Astrocyte of the cerebellum (primary cell): ENCODE measurements at regions not wholly inside any gene's neighbourhood (a gene's known extent, or its start where the extent isn't known, plus 50 kb on each side); places are given as distances from the start of the nearest gene placed in this dataset.

ENCODE experiments used
- DNase-seq: peaks from one replicate; pipeline ENCODE4 v3.0.0-alpha.2; 2011; ENCODE audit warnings: low read depth
- H3K4me3 ChIP-seq: 2 replicates; pipeline ENCODE4 v1.5.1; 2011; ENCODE audit warnings: mild to moderate bottlenecking, low read depth, low read length, moderate library complexity
- in situ Hi-C: cut with HindIII; loops from 2 replicates; pipeline ENCODE4 v1.10.0; 2017; ENCODE audit warnings: low sequenced_read_pairs
- TF ChIP-seq, protein P1 (sequence below): IDR thresholded peaks from 2 replicates; pipeline ENCODE4 v1.5.1; 2012; ENCODE audit warnings: low read length, low read depth, moderate library complexity, mild to moderate bottlenecking; ENCODE audit errors: missing control alignments

DNA sequence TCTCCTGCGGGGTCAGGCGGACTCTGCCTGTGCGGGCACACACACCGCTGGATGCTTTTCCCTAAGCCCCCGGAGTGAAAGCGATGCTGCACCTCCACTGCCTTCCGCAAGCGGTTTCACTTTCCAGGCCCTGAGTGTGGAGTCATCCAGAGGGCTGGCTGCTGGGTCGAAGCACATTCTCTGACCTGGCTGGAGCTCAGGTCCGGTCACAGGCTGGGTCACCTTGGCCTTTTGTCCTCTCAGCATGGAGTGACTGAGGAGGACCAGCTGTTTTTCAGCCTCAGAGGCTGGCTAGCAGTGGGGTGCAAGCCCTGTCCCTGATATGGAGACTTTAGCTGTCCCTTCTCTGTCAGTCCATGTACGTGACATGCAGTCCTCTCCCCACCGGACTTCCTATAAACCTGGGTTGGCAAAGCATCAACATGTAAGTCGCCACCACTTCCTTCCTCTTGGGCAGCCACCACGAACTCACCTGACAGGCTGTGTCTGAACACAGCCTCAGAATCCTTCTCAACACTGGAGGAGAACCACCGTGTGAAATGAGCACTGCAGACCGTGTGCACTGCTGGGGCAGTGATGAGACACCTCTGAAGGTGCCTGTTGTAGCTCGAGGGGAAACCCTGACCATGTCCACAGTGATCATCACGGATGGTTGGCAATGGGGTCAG is 51.3 kb downstream of the GADD45G start:
- DNase-seq, result no peak

DNA sequence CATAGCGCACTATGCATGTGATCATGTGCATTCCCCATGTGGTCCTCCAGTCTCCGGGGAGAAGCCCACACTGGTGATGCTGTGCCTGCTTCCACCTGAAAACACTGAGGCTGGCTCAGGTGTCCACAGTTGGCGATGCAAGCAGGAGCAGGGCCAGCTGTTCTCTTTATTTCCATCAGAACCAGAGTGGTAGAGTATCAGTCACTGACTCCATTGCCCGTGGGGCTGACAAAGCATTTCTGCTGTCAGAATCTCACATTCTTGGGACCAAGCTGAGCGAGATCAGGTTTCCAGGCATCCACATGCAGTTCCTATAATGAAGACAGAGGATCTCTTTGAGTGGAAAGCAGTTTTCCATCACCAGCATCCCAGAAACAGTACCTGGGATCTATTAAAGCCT is 52.5 kb downstream of the GADD45G start:
- TF ChIP-seq, protein P1, sequence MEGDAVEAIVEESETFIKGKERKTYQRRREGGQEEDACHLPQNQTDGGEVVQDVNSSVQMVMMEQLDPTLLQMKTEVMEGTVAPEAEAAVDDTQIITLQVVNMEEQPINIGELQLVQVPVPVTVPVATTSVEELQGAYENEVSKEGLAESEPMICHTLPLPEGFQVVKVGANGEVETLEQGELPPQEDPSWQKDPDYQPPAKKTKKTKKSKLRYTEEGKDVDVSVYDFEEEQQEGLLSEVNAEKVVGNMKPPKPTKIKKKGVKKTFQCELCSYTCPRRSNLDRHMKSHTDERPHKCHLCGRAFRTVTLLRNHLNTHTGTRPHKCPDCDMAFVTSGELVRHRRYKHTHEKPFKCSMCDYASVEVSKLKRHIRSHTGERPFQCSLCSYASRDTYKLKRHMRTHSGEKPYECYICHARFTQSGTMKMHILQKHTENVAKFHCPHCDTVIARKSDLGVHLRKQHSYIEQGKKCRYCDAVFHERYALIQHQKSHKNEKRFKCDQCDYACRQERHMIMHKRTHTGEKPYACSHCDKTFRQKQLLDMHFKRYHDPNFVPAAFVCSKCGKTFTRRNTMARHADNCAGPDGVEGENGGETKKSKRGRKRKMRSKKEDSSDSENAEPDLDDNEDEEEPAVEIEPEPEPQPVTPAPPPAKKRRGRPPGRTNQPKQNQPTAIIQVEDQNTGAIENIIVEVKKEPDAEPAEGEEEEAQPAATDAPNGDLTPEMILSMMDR, result no peak
- DNase-seq, result no peak
- no peak overlapping the region for H3K4me3 ChIP-seq
- in situ Hi-C loops, result no loop called here

More for the DNA sequence above, 51.3 kb downstream of the GADD45G start:
- in situ Hi-C loops, result no loop called here
- H3K4me3 ChIP-seq, result no peak overlapping the region
- TF ChIP-seq, protein P1, result no peak

DNA sequence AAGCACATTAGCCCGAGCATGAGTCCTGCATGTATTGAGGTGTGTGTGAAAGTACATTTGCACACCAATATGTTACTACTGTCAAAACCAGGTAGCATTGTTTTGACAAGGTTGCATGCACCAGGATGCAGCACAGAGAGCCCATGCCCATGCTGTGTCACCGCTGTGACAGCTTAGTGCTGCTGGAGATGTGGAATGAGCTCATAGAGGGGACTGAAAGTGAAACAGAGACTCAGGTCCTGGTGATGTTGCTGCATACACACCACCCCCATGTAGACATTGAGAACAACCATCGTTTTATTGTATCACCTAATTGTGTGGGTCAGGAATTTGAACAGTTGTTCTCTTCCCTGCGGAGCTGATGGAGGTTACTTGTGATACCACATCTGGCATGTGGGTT is 53.0 kb downstream of the GADD45G start:
- in situ Hi-C loops, result no loop called here
- no peak overlapping the region for H3K4me3 ChIP-seq
- no peak for DNase-seq
- TF ChIP-seq, protein P1, result no peak

DNA sequence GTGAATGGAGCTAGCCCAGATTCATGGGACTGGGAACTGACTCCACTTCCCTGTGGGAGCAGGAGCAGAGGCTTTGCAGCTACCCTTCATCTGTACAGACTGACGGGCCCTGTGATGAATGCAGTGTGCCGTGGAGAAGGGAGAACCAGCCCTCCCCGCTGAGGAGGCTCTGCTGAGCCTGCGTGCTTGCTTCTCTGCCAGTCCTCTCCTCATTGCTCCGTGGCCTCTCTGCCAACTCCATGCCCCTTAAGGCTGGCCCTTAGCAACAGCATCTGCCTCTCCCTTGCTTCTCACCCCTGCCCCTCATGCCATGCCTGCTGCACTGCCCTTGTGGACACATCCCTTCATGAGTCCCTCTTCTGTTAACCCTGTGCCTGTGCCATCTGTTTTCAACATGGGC is 53.6 kb downstream of the GADD45G start:
- TF ChIP-seq, protein P1, result no peak
- in situ Hi-C loops, result no loop called here
- DNase-seq, result no peak
- H3K4me3 ChIP-seq, result no peak overlapping the region

DNA sequence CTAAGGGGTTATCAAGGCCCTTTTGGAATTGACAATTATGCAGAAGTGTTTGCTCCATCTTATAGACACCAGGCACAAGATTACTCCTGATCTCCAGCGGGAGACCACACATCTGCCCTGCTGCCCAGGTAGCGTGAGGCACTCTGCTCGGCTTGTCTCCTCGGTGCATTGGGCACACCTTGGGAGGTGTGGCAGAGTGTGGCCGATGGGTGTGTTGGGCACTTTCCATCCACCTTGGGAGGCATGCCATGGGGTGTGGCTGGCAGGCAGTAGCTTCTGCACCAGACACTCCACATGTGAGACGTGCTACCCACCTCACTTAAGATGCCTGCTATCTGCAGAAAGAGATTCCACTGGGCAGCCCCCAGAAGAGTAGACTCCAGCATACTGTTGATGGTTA is 54.1 kb downstream of the GADD45G start:
- DNase-seq, result no peak
- TF ChIP-seq, protein P1, result no peak
- in situ Hi-C loops, result no loop called here
- H3K4me3 ChIP-seq, result no peak overlapping the region

DNA sequence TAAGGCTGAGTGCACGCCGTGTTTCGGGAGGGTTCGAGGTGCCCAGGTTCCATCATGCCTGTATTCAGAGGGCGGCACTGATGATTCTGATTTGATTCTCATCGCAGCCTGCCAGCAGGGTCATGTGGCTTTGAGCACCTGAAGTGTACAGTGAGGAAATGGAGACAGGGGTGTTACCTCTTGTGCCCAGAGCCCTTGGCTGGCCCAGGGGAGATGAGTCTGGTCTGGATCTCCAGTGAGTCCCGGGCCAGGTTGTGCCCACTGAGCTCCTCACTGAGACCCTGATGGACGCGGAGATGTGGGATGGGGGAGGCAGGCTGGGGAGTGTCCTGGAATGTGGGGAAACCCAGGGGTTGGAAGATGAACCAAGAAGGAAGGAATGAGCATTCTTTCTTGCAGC is 54.7 kb downstream of the GADD45G start:
- DNase-seq, result no peak
- TF ChIP-seq, protein P1, result no peak
- H3K4me3 ChIP-seq, result no peak overlapping the region
- in situ Hi-C loops, result no loop called here
